ENCODE measurements at regions not wholly inside any gene's neighbourhood (a gene's known extent, or its start where the extent isn't known, plus 50 kb on each side); places are given as distances from the start of the nearest gene placed in this dataset.

DNA sequence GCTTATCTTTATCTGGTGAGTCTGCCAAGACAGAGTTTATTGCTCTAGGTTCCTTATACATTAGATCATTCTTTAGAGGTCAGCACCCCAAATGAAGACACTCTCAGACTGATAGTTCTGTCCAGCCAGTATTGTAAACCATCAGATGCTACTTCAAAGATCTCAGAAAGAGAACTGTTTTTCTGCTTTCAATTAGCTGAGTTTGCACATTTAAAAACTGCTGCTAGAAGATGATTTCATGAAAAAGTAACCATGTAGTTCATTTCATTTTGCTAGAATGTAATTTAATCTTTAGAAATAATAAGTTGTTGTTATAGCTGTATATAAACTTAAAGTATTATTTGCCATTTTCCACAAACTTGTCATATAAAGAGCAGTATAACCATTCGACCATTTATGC lies 344.5 kb upstream of the ATP5MC3 start:
- DNase-seq (ENCODE audit: low read depth): no peak
- TF ChIP-seq, protein P1, sequence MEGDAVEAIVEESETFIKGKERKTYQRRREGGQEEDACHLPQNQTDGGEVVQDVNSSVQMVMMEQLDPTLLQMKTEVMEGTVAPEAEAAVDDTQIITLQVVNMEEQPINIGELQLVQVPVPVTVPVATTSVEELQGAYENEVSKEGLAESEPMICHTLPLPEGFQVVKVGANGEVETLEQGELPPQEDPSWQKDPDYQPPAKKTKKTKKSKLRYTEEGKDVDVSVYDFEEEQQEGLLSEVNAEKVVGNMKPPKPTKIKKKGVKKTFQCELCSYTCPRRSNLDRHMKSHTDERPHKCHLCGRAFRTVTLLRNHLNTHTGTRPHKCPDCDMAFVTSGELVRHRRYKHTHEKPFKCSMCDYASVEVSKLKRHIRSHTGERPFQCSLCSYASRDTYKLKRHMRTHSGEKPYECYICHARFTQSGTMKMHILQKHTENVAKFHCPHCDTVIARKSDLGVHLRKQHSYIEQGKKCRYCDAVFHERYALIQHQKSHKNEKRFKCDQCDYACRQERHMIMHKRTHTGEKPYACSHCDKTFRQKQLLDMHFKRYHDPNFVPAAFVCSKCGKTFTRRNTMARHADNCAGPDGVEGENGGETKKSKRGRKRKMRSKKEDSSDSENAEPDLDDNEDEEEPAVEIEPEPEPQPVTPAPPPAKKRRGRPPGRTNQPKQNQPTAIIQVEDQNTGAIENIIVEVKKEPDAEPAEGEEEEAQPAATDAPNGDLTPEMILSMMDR (conservative IDR thresholded peaks at IDR 0.05; ENCODE audit: low read depth, low read length): no peak
- no peak overlapping the region for H3K4me3 ChIP-seq (ENCODE audit: low read length)

DNA sequence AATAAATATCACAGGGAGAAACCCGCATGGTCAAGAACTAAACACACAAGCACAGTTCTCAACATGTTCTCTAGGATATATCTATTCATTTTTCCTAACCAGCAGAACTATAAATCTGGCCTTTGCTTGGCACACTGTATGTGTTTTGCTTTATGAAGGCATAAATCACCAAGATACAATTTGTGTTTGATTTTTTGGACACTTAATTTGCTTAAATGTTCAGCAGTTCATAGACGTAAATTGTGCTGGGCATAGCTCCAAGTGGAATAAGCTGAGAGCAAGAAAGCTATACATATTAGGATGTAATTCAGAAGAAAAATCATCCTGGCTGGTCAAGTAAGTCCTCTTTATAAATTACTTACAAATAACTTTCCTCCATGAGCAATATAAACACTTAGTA lies 341.5 kb upstream of the ATP5MC3 start:
- peak; percentile 2 for DNase-seq (ENCODE audit: low read depth)
- H3K4me3 ChIP-seq (ENCODE audit: low read length): no peak overlapping the region
- TF ChIP-seq, protein P1 (conservative IDR thresholded peaks at IDR 0.05; ENCODE audit: low read depth, low read length): no peak

DNA sequence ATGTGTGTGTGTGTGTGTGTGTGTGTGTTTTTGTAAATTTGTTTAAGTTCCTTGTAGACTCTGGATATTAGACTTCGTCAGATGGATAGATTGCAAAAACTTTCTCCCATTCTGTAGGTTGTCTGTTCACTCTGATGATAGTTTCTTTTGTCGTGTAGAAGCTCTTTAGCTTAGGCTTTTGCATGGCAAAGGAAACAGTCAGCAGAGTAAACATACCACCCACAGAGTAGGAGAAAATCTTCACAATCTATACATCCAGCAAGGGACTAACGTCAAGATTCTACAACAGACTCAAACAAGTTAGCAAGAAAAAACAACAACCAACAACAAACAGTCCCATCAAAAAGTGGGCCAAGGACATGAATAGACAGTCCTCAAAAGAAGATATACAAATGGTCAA lies 336.7 kb upstream of the ATP5MC3 start:
- TF ChIP-seq, protein P1 (conservative IDR thresholded peaks at IDR 0.05; ENCODE audit: low read depth, low read length): no peak
- H3K4me3 ChIP-seq (ENCODE audit: low read length): no peak overlapping the region
- DNase-seq (ENCODE audit: low read depth): no peak

DNA sequence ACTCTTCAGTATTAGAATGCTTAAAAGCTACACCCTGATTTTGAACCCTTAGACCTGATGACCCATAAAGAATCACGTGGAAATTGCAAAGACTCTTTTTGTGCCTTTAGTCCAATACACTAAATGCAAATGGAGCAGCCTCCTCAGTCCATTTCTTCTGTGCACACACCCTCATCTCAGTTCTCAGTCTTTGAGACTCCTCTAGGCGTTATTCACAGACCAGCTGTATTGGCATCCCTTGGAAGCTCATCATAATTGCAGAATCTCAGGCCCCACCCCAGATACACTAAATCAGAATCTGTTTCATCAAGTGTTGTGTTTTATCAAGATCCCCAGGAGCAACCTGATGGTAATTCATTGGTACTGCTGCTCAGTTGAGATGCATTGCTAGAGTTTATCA lies 335.0 kb upstream of the ATP5MC3 start:
- TF ChIP-seq, protein P1 (conservative IDR thresholded peaks at IDR 0.05; ENCODE audit: low read depth, low read length): no peak
- no peak for DNase-seq (ENCODE audit: low read depth)

DNA sequence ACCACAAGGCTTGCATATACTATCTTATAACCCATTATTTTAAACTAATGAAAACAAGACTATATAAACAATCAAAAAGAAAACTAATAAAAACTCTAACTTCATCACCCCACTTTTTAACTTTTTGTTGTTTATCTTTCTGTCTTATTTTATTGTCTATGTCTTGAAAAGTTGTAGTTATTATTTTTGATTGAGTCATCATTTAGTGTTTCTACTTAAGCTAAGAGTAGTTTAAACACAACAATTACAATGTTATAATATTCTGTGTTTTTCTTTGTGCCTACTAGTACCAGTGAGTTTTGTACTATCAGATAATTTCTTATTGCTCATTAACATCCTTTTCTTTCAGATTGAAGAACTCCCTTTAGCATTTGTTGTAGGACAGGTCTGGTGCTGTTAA lies 318.7 kb upstream of the ATP5MC3 start:
- TF ChIP-seq, protein P1 (conservative IDR thresholded peaks at IDR 0.05; ENCODE audit: low read depth, low read length): no peak
- no peak overlapping the region for H3K4me3 ChIP-seq (ENCODE audit: low read length)

More for the DNA sequence above, 335.0 kb upstream of the ATP5MC3 start:
- H3K4me3 ChIP-seq (ENCODE audit: low read length): no peak overlapping the region

DNA sequence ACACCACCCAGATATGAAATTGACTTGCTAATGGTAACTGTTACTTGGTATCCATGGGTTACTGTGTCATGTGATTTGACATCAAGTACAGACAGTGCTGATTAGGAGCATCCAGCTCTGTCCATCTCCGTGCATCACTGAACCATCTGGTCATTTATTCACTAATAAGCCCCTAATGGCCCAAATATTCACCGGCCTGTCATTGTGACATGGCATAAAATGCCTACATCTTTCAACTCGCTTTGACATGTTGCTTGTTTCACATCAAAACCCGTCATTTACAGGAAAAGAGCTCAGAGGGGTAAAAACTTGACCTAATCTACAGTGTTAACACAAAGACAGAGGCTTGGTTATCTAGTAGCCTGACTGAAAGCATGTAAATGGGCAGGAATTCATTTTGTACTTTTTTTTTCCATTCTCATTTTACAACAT lies 308.9 kb upstream of the ATP5MC3 start:
- no peak overlapping the region for H3K4me3 ChIP-seq (ENCODE audit: low read length)
- TF ChIP-seq, protein P1 (conservative IDR thresholded peaks at IDR 0.05; ENCODE audit: low read depth, low read length): no peak
- DNase-seq (ENCODE audit: low read depth): no peak

More for the DNA sequence above, 318.7 kb upstream of the ATP5MC3 start:
- DNase-seq (ENCODE audit: low read depth): no peak

DNA sequence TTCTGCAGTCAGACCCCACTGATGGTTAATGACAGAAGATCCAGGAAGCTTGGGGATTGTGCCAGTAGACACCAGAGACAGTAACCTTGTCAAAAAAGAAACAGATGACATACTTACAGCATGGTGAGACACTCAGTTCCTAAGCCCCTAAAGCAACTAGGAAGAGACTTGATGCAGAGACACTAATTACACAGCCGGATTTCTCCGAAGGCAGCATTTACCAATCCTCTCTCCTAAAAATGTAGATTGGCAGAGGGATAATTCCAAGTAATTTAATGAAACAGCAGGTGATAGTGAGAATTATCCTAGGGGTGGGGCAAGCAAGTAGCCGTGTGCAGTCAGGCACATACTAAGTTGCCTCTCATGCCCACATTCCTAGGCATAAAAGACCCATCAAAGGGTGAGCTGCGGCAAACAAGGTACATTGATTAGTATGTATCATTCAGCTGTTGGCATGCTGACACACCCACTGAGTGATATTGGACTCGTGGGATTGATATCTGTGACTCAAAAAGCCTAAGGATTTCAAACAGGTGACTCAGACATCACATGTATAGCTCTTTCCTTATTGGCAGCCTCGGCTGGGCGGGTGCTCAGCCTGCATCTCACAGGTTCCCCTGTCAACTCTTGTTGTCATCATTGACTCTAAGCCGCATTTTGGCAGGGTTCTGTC lies 296.7 kb upstream of the ATP5MC3 start:
- TF ChIP-seq, protein P1 (conservative IDR thresholded peaks at IDR 0.05; ENCODE audit: low read depth, low read length): no peak
- peak; percentile 34 for DNase-seq (ENCODE audit: low read depth)
- H3K4me3 ChIP-seq (ENCODE audit: low read length): no peak overlapping the region
